HG03066 (cell line): ENCODE measurements at regions not wholly inside any gene's neighbourhood (a gene's known extent, or its start where the extent isn't known, plus 50 kb on each side); places are given as distances from the start of the nearest gene placed in this dataset.

Experiments used
- ATAC-seq: cut with Tn5 transposase; IDR thresholded peaks from one replicate; pipeline ENCODE4 v1.9.1; 2021; ENCODE audit warnings: low read depth; ENCODE audit not compliant: unreplicated experiment

GRCh38 chr2:220077488-220077887 is 450.1 kb downstream of the SLC4A3 start:
- ATAC-seq = no peak

- ATAC-seq = no peak
Observed at GRCh38 chr2:220078439-220078838, 451.0 kb downstream of the SLC4A3 start.

GRCh38 chr2:220079595-220079994 is 452.2 kb downstream of the SLC4A3 start:
- no peak for ATAC-seq

GRCh38 chr2:220081171-220081570 is 453.7 kb downstream of the SLC4A3 start:
- no peak for ATAC-seq

GRCh38 chr2:220090050-220090449 is 462.6 kb downstream of the SLC4A3 start:
- ATAC-seq = no peak

GRCh38 chr2:220096406-220096805 is 469.0 kb downstream of the SLC4A3 start:
- ATAC-seq = no peak

GRCh38 chr2:220101980-220102379 is 474.6 kb downstream of the SLC4A3 start:
- ATAC-seq = no peak

GRCh38 chr2:220103596-220103995 is 476.2 kb downstream of the SLC4A3 start:
- ATAC-seq = no peak

- no peak for ATAC-seq
Observed at GRCh38 chr2:220104871-220105351, 477.5 kb downstream of the SLC4A3 start.

GRCh38 chr2:220106065-220106464 is 478.6 kb downstream of the SLC4A3 start:
- ATAC-seq = no peak

GRCh38 chr2:220107380-220107791 is 480.0 kb downstream of the SLC4A3 start:
- ATAC-seq = no peak

GRCh38 chr2:220114443-220114842 is 487.0 kb downstream of the SLC4A3 start:
- no peak for ATAC-seq

- ATAC-seq = no peak
Observed at GRCh38 chr2:220117025-220117424, 489.6 kb downstream of the SLC4A3 start.

- no peak for ATAC-seq
Observed at GRCh38 chr2:220120041-220120440, 492.6 kb downstream of the SLC4A3 start.

GRCh38 chr2:220123751-220124150 is 496.3 kb downstream of the SLC4A3 start:
- no peak for ATAC-seq

GRCh38 chr2:220125551-220125950 is 498.1 kb downstream of the SLC4A3 start:
- ATAC-seq = no peak

- ATAC-seq = no peak
Observed at GRCh38 chr2:220127311-220127710, 499.9 kb downstream of the SLC4A3 start.

- no peak for ATAC-seq
Observed at GRCh38 chr2:220127876-220128275, 500.4 kb downstream of the SLC4A3 start.

GRCh38 chr2:220129391-220129790 is 502.0 kb downstream of the SLC4A3 start:
- no peak for ATAC-seq

- no peak for ATAC-seq
Observed at GRCh38 chr2:220134756-220135534, 507.5 kb downstream of the SLC4A3 start.

- no peak for ATAC-seq
Observed at GRCh38 chr2:220143336-220143735, 515.9 kb downstream of the SLC4A3 start.

- ATAC-seq = no peak
Observed at GRCh38 chr2:220144411-220144810, 517.0 kb downstream of the SLC4A3 start.
